ENCODE measurements at regions not wholly inside any gene's neighbourhood (a gene's known extent, or its start where the extent isn't known, plus 50 kb on each side); places are given as distances from the start of the nearest gene placed in this dataset.

DNA sequence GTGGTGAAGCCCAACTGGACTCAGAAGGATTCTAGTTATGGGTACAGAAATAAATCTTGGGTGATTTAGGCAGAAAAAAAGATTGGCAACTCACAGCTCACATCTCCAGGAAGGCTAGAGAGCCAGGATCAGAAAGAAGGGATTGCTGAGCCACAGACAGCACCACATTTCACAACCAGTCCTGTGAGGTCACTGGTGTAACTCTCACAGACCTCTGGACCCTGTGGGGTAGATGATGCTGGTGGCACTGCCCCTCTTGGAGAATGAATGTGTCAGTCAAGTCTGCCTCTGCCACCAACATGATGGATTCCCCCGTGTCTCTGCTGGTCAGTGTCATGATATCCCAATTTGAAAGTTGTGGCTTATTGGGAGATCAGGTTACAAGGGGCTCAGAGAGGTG lies 70.9 kb upstream of the HMCN1 start:
- no peak overlapping the region for H3K4me3 ChIP-seq (ENCODE audit: low read depth, low read length)
- CTCF ChIA-PET = no interaction called here
- H3K36me3 ChIP-seq (ENCODE audit: control insufficient read depth, insufficient read depth, low read length) = no peaks in the 10 kb centered on the region
- DNase-seq (ENCODE audit: low read depth) = no peak
- TF ChIP-seq, protein P1, sequence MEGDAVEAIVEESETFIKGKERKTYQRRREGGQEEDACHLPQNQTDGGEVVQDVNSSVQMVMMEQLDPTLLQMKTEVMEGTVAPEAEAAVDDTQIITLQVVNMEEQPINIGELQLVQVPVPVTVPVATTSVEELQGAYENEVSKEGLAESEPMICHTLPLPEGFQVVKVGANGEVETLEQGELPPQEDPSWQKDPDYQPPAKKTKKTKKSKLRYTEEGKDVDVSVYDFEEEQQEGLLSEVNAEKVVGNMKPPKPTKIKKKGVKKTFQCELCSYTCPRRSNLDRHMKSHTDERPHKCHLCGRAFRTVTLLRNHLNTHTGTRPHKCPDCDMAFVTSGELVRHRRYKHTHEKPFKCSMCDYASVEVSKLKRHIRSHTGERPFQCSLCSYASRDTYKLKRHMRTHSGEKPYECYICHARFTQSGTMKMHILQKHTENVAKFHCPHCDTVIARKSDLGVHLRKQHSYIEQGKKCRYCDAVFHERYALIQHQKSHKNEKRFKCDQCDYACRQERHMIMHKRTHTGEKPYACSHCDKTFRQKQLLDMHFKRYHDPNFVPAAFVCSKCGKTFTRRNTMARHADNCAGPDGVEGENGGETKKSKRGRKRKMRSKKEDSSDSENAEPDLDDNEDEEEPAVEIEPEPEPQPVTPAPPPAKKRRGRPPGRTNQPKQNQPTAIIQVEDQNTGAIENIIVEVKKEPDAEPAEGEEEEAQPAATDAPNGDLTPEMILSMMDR (IDR thresholded peaks at IDR 0.05; ENCODE audit: insufficient read depth, low read depth, low read length) = no peak
- no peaks in the 10 kb centered on the region for H3K27me3 ChIP-seq (ENCODE audit: control insufficient read depth, insufficient read depth, low read length)
- POLR2A ChIA-PET = no interaction called here

DNA sequence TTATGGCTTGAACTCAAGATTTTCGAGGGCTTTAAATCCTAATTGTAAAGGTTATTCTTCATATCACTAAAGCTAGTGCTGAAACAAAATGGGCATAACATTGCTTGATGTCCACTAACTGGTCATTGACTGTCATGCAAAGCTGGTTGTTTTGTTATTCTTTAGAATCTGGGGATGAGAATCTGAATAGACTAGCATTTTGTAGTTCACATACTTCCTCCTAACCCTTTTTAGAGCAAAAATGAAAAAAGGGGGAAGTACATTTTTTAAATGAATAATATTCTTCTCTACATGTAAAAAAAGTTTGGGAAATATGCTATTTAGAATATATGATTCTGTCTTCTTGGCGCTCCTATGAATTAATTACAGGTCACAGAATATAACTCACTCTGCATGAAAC lies 72.2 kb upstream of the HMCN1 start:
- ChIA-PET CTCF (interaction anchor here (1.1 to 1.4 kb wide), 3 partner anchors 26 to 675 kb away, joined by 3 read pairs; no protein-coding TSS in a partner anchor), POLR2A (no interaction called here)
- Histone ChIP-seq H3K36me3 (ENCODE audit: control insufficient read depth, insufficient read depth, low read length) (no peaks in the 10 kb centered on the region), H3K4me3 (ENCODE audit: low read depth, low read length) (no peak overlapping the region), H3K27me3 (ENCODE audit: control insufficient read depth, insufficient read depth, low read length) (no peaks in the 10 kb centered on the region)
- no peak for DNase-seq (ENCODE audit: low read depth)
- TF ChIP-seq, protein P1 (IDR thresholded peaks at IDR 0.05; ENCODE audit: insufficient read depth, low read depth, low read length) = no peak

DNA sequence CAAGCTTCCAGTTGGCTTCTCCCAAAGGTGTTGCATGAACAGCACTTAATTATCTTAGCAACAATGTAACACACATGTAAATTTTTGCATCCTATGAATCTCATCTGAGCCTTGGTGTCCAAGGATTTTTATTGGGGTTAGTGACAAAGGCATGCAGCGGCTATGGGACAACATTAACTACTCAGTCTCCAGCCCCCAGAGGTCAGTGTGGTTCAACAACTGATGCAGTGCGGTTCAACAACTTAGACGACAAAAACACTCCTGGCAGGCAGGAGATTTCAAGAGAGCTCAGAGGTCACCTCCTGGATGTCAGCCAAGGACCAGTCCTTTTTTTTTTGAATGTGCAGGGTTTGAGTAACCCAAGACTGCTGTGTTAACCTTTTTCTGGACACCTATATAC lies 77.5 kb upstream of the HMCN1 start:
- H3K27me3 ChIP-seq (ENCODE audit: control insufficient read depth, insufficient read depth, low read length) = no peaks in the 10 kb centered on the region
- no peak overlapping the region for H3K4me3 ChIP-seq (ENCODE audit: low read depth, low read length)
- POLR2A ChIA-PET = no interaction called here
- TF ChIP-seq, protein P1 (IDR thresholded peaks at IDR 0.05; ENCODE audit: insufficient read depth, low read depth, low read length) = no peak
- no peaks in the 10 kb centered on the region for H3K36me3 ChIP-seq (ENCODE audit: control insufficient read depth, insufficient read depth, low read length)
- no peak for DNase-seq (ENCODE audit: low read depth)
- CTCF ChIA-PET = no interaction called here

DNA sequence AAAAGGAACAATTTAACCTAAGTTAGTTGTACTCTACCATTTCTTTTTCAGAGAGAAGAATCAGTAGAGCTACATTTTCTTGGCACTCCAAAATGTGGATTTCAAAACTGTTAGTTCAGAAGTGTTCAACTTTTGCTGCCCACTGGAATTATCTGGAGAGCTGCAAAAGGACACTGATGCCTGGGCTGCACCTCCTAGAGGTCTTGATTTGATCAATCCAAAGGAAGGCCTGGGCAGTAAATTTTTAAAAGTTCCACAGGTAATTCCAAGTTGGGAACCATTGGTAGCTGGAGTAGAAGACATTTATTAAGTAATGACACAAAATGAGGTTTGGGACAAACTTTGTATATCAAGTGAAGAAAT lies 79.3 kb upstream of the HMCN1 start:
- Histone ChIP-seq H3K4me3 (ENCODE audit: low read depth, low read length) (no peak overlapping the region), H3K36me3 (ENCODE audit: control insufficient read depth, insufficient read depth, low read length) (no peaks in the 10 kb centered on the region), H3K27me3 (ENCODE audit: control insufficient read depth, insufficient read depth, low read length) (no peaks in the 10 kb centered on the region)
- TF ChIP-seq, protein P1 (IDR thresholded peaks at IDR 0.05; ENCODE audit: insufficient read depth, low read depth, low read length) = no peak
- CTCF ChIA-PET = no interaction called here
- DNase-seq (ENCODE audit: low read depth) = no peak
- POLR2A ChIA-PET = no interaction called here

DNA sequence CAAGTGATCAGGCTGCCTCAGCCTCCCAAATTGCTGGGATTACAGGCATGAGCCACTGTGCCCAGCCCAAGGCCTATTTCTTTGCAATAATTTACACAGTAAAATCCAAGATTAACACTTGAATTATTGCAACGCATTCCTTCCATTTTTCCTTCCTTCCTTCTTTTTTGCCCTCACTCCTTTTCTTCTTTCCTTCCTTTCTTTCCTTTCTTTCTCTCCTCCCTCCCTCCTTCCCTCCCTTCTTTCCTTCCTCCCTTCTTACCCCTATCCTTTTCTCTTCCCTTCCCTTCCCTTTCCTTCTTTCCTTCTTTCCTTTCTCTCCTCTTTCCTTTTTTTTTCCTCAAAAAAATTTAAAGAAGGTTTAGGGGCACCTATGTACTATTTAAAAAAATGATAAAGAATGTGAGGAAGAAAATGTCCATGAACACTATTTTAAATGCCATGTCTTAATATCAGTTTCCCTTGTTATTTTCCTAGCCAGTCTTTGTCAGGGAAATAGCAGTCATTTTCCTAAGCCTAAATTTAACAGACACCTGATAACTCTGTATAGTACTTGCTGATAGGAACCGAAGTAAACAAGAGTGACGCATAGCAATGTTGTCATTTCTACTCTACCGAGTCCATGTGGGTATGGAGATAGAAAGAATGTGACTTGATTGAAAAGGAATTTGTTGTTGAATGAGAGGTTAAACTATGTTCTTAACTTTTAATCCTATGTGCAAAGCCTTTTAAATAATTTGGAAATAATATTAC lies 79.8 kb upstream of the HMCN1 start:
- POLR2A ChIA-PET = no interaction called here
- TF ChIP-seq, protein P1 (IDR thresholded peaks at IDR 0.05; ENCODE audit: insufficient read depth, low read depth, low read length) = no peak
- DNase-seq (ENCODE audit: low read depth) = no peak
- Histone ChIP-seq H3K36me3 (ENCODE audit: control insufficient read depth, insufficient read depth, low read length) (no peaks in the 10 kb centered on the region), H3K27me3 (ENCODE audit: control insufficient read depth, insufficient read depth, low read length) (no peaks in the 10 kb centered on the region), H3K4me3 (ENCODE audit: low read depth, low read length) (no peak overlapping the region)
- CTCF ChIA-PET = no interaction called here

Measured in BJ (cell line).